ENCODE measurements at regions not wholly inside any gene's neighbourhood (a gene's known extent, or its start where the extent isn't known, plus 50 kb on each side); places are given as distances from the start of the nearest gene placed in this dataset.
"Not testable (repeated sequence)": the region's sequence is repeated elsewhere in the genome, so short reads cannot be mapped to it uniquely, and the experiment has no call there.

GRCh38 chr9:111735344-111735743 lies 59.4 kb downstream of the SHOC1 start:
- not testable (repeated sequence) for TF ChIP-seq CTCF (IDR thresholded peaks at IDR 0.05); EZH2 (IDR thresholded peaks at IDR 0.05; ENCODE audit: borderline replicate concordance, insufficient read depth, low read depth, low read length, poor library complexity, severe bottlenecking)
